COLO668 (cell line): ENCODE measurements at regions not wholly inside any gene's neighbourhood (a gene's known extent, or its start where the extent isn't known, plus 50 kb on each side); places are given as distances from the start of the nearest gene placed in this dataset.
"Not testable (repeated sequence)": the region's sequence is repeated elsewhere in the genome, so short reads cannot be mapped to it uniquely, and the experiment has no call there.

Source experiments
- DNase-seq: peaks from one replicate; lab custom pipeline; 2025; ENCODE audit not compliant: unreplicated experiment; lab: John Stamatoyannopoulos, UW

GRCh38 chr2:43149482-43150107 lies 76.8 kb downstream of the ZFP36L2 start:
- no peak for DNase-seq

GRCh38 chr2:43146083-43146482 lies 80.3 kb downstream of the ZFP36L2 start:
- no peak for DNase-seq

DNA sequence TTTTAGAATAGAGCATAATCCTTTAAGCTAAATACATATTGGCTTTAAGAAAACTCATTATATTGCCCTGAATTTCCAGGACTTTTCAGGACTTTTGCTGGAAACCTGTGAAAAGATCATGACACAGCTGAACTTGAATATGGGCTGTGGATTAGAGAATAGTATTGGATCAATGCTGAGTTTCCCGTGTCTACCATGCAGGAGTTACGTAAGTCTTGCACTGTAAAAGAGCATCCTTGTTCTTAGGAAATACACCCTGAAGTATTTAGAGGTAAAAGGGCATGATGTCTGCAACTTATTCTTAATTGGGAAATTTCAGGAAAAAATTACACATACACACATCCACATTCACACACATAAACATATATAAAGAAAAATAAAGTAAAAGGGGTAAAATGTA lies 82.1 kb downstream of the ZFP36L2 start:
- DNase-seq, result no peak

- DNase-seq, result no peak
Observed at GRCh38 chr2:43143756-43144155, 82.7 kb downstream of the ZFP36L2 start.

DNA sequence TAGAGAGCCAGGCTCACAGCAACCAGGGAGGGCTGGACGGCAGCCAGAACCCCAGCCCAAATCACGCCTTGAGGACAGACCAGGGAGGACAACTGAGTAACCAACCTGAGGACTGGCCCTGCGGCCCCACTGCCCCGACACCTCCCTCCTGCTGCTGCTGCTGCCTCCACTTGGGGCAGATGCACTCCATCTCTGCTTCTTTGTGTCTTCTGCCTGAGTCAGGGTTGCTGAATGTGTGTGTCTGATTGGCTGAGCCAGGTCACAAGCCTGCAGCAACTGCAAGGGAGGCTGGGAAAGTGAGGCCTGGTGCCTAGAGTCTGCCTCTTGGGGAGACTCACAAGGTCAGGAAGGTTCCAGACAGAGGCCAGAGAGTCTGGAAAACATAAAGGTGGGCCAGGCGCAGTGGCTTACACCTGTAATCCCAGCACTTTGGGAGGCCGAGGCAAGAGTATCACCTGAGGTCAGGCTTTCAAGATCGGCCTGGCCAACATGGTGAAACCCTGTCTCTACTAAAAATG lies 83.4 kb downstream of the ZFP36L2 start:
- DNase-seq, result no peak

DNA sequence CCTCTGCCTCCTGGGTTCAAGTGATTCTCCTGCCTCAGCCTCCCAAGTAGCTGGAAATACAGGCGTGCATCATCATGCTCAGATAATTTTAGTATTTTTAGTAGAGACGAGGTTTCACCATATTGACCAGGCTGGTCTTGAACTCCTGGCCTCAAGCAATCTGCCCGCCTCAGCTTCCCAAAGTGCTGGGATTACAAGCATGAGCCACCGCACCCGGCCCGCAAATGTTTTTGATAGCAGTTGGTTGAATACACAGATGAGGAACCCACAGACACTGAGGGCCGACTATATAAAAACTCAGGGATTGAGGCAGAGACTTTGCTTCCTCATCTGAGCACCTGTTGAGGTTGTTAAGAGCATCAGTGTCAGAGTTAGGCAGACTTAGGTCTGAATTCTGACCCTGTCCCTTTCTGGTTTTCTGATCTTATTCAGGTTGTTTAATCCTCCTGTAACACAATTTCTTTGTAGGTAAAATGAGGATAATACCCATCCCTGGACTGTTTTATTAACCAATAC lies 84.7 kb downstream of the ZFP36L2 start:
- not testable (repeated sequence) for DNase-seq

DNA sequence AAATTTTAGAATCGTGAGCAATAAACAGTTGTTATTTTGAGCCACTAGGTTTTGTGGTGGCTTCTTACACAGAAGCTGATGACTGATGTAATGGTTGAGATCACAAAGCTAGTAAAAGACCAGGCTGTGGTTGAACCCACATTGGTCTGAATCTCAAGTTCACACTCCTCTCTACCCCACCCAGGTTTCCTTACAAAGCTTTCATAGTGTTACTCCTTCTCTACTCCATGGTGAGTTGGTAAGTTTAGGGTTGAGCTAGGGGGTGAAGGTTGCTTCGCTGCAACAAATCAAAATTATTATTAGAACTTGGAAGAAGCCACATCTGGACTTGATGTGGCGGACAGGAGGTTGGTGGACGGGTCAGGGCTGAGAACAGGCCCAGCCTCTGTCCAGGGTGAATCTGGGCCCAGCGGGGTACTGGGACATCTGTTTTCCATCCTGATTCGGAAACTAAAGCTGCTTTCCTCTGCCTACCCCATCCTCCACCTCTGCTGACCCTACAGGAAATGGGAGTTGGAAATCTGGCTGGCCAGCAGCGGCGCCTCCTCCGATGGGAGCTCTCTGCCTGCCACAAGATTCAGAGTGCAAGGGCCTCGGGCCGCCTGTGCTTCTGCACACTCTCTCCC lies 86.3 kb downstream of the ZFP36L2 start:
- no peak for DNase-seq

DNA sequence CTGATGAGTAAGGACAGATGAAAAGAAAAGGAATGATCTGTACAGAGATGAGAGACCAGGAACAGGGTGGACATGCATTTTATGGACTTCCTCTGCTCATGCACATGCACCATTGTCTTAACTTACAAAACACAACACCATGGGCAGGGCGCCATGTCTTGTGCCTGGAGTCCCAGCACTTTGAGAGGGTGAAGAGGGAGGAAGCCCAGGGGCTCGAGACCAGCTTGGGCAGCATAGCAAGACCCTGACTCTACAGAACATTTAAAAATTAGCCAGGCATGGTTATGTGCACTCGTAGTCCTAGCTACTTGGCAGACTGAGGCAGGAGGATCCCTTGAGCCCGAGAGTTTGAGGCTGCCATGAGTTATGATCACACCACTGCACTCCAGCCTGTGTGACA lies 86.9 kb downstream of the ZFP36L2 start:
- DNase-seq, result no peak

- DNase-seq, result no peak
Observed at GRCh38 chr2:43138441-43138840, 88.0 kb downstream of the ZFP36L2 start.

DNA sequence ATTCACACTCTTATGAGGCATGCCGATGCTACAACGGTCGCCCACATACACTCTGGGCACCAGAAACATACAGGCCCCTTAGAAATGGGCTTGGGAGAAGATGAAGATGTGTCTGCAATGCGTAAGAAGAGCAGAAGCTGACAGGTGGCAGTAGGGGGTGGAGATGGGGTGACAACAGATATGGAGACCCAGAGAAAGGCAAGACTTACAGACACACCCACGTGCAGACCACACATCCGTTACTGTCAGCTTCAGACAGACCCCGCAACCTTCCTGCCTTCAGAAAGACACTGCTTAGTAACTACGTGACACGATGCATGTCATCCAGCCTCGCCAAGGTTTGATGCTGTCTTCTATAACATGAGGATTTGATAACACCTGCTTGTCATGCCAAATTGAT lies 89.5 kb downstream of the ZFP36L2 start:
- no peak for DNase-seq

DNA sequence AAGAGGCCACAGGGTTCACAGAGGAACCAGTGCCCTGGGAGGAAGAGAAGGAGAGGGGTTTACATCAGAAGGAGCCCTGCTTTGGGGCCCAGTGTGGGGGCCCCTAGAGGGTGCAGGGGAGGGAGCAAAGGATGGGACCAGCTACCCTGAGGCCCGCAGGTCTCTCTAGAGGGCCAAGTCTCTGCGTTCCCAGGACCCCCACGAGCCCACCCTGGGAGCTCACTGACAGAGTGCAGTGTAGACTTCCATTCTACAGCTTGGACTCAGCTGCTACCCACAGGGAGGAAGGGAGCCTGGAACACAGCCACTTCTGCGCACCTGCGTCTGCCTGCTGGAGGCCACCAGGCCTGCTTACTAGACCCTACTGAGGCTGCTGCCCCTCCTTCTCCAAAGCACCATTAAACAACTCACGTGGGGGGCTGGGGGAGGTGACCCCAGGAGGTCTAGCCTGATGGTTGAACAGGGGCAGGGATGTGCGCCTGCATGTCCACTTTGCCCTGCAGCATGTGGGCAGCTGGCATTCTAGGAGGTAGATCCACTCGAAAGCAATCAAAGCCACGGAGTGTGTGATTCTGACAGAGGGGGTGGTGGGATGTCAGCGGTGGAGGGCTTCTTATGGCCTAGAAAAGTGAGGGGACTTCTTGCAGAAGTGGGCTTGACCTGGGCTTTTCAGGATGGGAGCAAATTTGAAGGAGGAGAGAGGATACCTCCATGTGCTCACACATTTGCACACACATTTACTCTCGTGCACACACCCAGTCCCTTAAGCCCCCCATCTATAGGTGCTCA lies 90.2 kb downstream of the ZFP36L2 start:
- no peak for DNase-seq

GRCh38 chr2:43135583-43135982 lies 90.8 kb downstream of the ZFP36L2 start:
- no peak for DNase-seq

DNA sequence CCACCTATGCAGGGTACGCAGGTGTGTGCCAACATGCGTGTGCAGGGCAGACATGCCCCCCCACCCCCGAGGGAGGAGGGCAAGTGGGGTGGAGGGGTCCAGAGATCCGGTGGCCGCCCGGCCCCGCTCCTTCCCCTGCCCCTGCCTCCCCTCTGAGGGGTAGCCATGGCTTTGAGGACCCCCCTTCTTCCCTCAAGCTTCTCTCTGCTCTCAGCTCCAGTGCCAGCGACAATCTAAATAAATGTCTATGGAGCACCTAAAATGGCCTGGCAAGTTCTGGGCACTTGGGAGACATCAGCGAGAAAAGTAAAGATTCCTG lies 91.9 kb downstream of the ZFP36L2 start:
- no peak for DNase-seq

DNA sequence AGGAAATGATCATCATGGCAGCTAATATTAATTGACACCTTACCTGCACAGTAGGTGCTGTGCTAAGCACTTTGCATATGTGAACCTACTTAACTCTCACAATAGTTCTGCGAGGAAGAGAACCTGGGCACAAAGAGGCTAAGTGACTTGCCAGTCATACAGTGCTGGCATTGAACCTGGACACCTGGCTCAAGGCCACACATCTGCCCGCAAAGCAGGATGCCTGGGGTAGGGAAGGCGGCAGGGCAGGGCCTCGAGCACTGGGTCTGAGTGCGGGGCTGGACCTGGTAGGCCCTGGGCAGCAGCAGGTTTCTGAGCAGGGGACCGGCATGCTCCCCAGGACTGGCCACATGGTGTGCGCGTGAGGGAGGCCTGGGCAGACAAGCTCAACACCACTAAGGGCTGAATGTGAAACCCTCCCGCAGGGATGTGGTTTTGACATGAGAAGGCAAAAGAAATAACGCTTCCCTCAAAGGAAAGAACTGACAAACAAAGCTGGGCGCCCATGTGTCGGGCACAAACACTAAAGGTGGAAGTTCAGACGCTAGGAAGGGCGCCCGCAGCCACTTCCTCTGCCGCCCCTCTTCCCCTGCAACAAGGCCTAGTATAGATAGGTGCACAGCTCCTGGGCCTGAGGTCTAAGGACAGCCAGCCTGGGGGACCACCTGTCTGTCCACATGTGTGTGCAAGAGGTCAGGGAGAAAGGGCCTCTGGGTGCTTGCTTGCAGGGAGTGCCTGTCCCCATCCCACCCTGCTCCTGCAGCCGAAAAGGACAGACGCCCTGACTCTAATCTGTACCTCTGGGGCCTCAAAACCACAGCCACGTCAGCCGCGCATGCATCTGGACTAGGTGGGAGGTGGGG lies 92.5 kb downstream of the ZFP36L2 start:
- no peak for DNase-seq

GRCh38 chr2:43133336-43133707 lies 93.1 kb downstream of the ZFP36L2 start:
- DNase-seq, result no peak

DNA sequence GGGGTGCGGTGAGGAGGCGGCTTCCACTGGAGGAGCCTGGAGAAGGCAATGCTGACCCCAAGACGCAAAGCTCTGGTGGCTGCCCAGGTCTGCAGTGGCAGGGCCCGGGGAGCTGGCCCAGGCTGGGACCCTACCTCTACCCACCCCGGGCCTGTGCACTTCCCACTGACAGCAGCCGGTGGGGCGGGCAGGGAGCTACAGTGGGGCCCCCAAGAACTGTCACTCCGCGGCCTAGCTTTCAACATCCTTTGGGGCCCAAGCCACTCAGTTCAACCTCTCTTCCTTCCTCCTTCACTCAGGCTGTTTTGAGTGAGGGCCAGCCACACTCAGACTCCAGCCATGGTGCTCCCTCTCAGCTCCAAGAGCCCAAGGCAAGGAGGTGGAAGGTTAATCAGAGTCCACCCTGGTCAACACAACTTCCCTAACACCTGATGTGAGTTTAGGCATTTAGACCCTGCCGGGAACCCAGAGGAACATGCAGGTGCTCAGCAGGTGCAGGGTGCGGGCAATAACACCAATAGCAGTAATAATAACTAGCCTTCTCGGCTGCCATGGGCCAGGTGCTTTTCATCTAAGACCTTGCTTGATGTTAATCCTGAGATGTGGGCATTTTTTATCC lies 93.6 kb downstream of the ZFP36L2 start:
- DNase-seq, result no peak

GRCh38 chr2:43131890-43132682 lies 94.3 kb downstream of the ZFP36L2 start:
- no peak for DNase-seq

- peak; percentile 68 for DNase-seq
Observed at GRCh38 chr2:43131051-43131889, 95.1 kb downstream of the ZFP36L2 start.

DNA sequence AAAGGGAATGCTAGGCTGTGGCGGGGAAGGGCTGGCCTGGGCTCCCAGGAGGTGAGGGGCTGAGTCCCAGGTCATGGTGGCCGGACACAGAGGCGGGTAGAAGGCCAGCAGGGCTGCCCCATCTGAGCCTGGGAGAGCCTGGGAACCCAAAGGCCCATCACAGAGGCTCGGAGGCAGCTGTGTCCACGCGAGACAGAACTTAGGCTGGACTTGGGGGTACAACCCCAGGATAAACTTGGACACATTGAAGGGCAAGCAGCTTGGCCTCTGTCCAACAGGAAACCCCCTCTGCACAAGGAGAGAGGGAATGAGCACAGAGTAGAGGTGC lies 95.9 kb downstream of the ZFP36L2 start:
- no peak for DNase-seq
